Hepatocyte (in vitro differentiated cells): ENCODE measurements at regions not wholly inside any gene's neighbourhood (a gene's known extent, or its start where the extent isn't known, plus 50 kb on each side); places are given as distances from the start of the nearest gene placed in this dataset.

Experiments
- CTCF ChIP-seq: fragments of 200-600 bp; sonication (generic); IDR thresholded peaks from 2 replicates; pipeline ENCODE4 v1.5.1; 2016; ENCODE audit warnings: antibody characterized with exemption, mild to moderate bottlenecking; ENCODE audit not compliant: poor library complexity
- EZH2 ChIP-seq: fragments of 200-600 bp; sonication (generic); IDR thresholded peaks from 2 replicates; pipeline ENCODE4 v1.6.1; 2016; ENCODE audit warnings: antibody characterized with exemption, mild to moderate bottlenecking, borderline replicate concordance

DNA sequence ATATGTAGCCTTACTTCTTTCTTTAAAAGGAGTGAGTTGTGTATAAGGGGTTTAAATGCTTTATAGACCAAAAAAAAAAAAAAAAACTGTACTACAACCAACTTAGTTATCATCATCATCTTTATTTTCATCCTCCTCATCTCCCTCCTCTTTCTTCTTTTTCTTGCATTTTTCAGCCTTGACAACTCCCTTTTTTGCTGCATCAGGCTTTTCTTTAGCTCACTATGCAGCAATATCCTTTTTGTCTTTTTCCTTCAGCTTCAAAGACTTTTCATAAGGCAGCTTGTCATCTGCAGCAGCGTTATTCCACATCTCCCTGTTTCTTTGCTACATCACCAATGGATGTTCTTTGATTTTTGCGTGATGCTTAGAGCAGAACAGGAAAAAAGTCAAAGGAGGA is 526.0 kb downstream of the ZNF608 start:
- TF ChIP-seq CTCF (no peak), EZH2 (no peak)
